Activated T-cell treated with anti-CD3 and anti-CD28 coated beads for 1 hour (primary cell): ENCODE measurements at regions not wholly inside any gene's neighbourhood (a gene's known extent, or its start where the extent isn't known, plus 50 kb on each side); places are given as distances from the start of the nearest gene placed in this dataset.
"Not testable (repeated sequence)": the region's sequence is repeated elsewhere in the genome, so short reads cannot be mapped to it uniquely, and the experiment has no call there.

ENCODE experiments used
- DNase-seq: peaks from one replicate; pipeline ENCODE4 v3.0.0-alpha.2; 2020; ENCODE audit warnings: low read depth

GRCh38 chr9:31821583-31821982 is 562.9 kb upstream of the ACO1 start:
- no peak for DNase-seq

- no peak for DNase-seq
Observed at GRCh38 chr9:31823365-31823764, 561.1 kb upstream of the ACO1 start.

GRCh38 chr9:31824860-31825259 is 559.6 kb upstream of the ACO1 start:
- DNase-seq = no peak

GRCh38 chr9:31837211-31837610 is 547.2 kb upstream of the ACO1 start:
- DNase-seq = no peak

GRCh38 chr9:31839273-31839672 is 545.2 kb upstream of the ACO1 start:
- DNase-seq = no peak

GRCh38 chr9:31840702-31841101 is 543.7 kb upstream of the ACO1 start:
- no peak for DNase-seq

- no peak for DNase-seq
Observed at GRCh38 chr9:31847963-31848362, 536.5 kb upstream of the ACO1 start.

- no peak for DNase-seq
Observed at GRCh38 chr9:31848505-31849285, 535.7 kb upstream of the ACO1 start.

GRCh38 chr9:31854187-31854586 is 530.3 kb upstream of the ACO1 start:
- no peak for DNase-seq

GRCh38 chr9:31868830-31869229 is 515.6 kb upstream of the ACO1 start:
- DNase-seq = no peak

GRCh38 chr9:31870276-31870675 is 514.2 kb upstream of the ACO1 start:
- DNase-seq = no peak

- DNase-seq = no peak
Observed at GRCh38 chr9:31873722-31874121, 510.7 kb upstream of the ACO1 start.

GRCh38 chr9:31894008-31894407 is 490.4 kb upstream of the ACO1 start:
- no peak for DNase-seq

- no peak for DNase-seq
Observed at GRCh38 chr9:31908158-31908890, 476.1 kb upstream of the ACO1 start.

- no peak for DNase-seq
Observed at GRCh38 chr9:31908891-31909480, 475.5 kb upstream of the ACO1 start.

GRCh38 chr9:31912636-31913035 is 471.8 kb upstream of the ACO1 start:
- no peak for DNase-seq

- DNase-seq = no peak
Observed at GRCh38 chr9:31916591-31917241, 467.7 kb upstream of the ACO1 start.

- not testable (repeated sequence) for DNase-seq
Observed at GRCh38 chr9:31937737-31938136, 446.7 kb upstream of the ACO1 start.

GRCh38 chr9:31950756-31951155 is 433.7 kb upstream of the ACO1 start:
- DNase-seq = no peak

GRCh38 chr9:31958572-31958971 is 425.9 kb upstream of the ACO1 start:
- no peak for DNase-seq

GRCh38 chr9:31969552-31969951 is 414.9 kb upstream of the ACO1 start:
- no peak for DNase-seq

- no peak for DNase-seq
Observed at GRCh38 chr9:31983895-31984294, 400.5 kb upstream of the ACO1 start.

- no peak for DNase-seq
Observed at GRCh38 chr9:31996331-31996730, 388.1 kb upstream of the ACO1 start.
